Sigmoid colon (tissue), 6 donors: ENCODE measurements at regions not wholly inside any gene's neighbourhood (a gene's known extent, or its start where the extent isn't known, plus 50 kb on each side); places are given as distances from the start of the nearest gene placed in this dataset.

Experiments
- DNase-seq: peaks from one replicate; pipeline ENCODE4 v3.0.0-alpha.2; 2019
- H3K27ac ChIP-seq, 4 donors: fragments of 200-600 bp; sonication (generic); one replicate each; pipeline ENCODE4 v1.5.1; 2016 to 2019; ENCODE audit warnings: mild to moderate bottlenecking in 1 of 4
- H3K27me3 ChIP-seq, 3 donors: fragments of 200-600 bp; sonication (generic); one replicate each; pipeline ENCODE4 v1.5.1; 2019; ENCODE audit warnings: mild to moderate bottlenecking in 1 of 3
- H3K36me3 ChIP-seq, 4 donors: fragments of 200-600 bp; sonication (generic); one replicate each; pipeline ENCODE4 v1.5.1; 2016 to 2019
- H3K4me1 ChIP-seq, 4 donors: fragments of 200-600 bp; sonication (generic); one replicate each; pipeline ENCODE4 v1.5.1; 2017 to 2019
- H3K4me3 ChIP-seq, 4 donors: fragments of 200-600 bp; sonication (generic); one replicate each; pipeline ENCODE4 v1.5.1; 2017 to 2019; ENCODE audit warnings: mild to moderate bottlenecking in 2 of 4, moderate library complexity in 1 of 4
- H3K9me3 ChIP-seq, 4 donors: fragments of 200-600 bp in 3 of 4; sonication (generic) in 3 of 4; one replicate each; pipeline versions ENCODE4 v1.5.1 to v1.6.1; 2013 to 2019
- EP300 ChIP-seq, 4 donors: sonication (generic); formaldehyde crosslinking; IDR thresholded peaks; one replicate each; pipeline ENCODE4 v1.6.1; 2017; ENCODE audit warnings: antibody characterized with exemption in 4 of 4
- POLR2A ChIP-seq, 2 donors: fragments of 450-650 bp; IDR thresholded peaks; one replicate each; pipeline ENCODE4 v1.6.1; 2016; ENCODE audit warnings: antibody characterized with exemption in 2 of 2, mild to moderate bottlenecking in 2 of 2, moderate library complexity in 2 of 2
- POLR2AphosphoS5 ChIP-seq, 4 donors: sonication (generic); formaldehyde crosslinking; IDR thresholded peaks; one replicate each; pipeline ENCODE4 v1.6.1; 2017; ENCODE audit warnings: antibody characterized with exemption in 4 of 4
- WGBS, 2 donors: extraction: QIAGEN DNeasy Blood & Tissue Kit; methylation state at CpG; one replicate each; pipeline ENCODE4 v1.1.7; 2013; 5-methylcytosine and 5-hydroxymethylcytosine counted together
- intact Hi-C: fragments of 100-400 bp; cut with DNase I; formaldehyde crosslinking; loops from one replicate; pipeline ENCODE4 v1.15.1; 2023
- TF ChIP-seq, protein P1 (sequence below), 4 experiments: fragments of 450-650 bp in 3 of 4; fragments of 200-600 bp in 1 of 4; IDR thresholded peaks; one replicate each; pipeline ENCODE4 v1.5.1; 2016 to 2019; ENCODE audit warnings: antibody characterized with exemption in 4 of 4, mild to moderate bottlenecking in 3 of 4, moderate library complexity in 2 of 4
- donor health status: healthy with polysubstance abuse.
- donor health status: healthy.

DNA sequence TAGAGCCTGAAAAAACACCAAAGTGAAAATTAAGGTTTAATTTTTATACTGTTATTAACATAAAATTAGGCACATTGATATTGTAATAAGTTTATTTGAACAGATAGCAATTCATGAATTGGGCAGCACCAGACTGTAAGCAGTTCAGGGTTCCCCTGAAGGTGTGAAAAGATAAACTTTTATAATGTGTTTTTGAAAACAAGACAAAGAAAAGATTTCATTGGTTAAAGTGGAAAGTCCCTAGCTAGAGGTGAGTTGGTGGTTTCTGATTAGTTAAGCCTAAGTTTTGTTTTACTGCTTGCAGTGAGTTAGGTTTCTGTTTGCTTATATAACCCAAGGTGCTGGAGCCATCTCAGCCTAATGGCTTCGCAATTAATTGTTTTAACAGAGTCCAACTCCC, 96.5 kb upstream of the RPS23 start:
- intact Hi-C loops, result no loop called here
- H3K27ac ChIP-seq, result no peak overlapping the region
- DNase-seq, result no peak
- no peaks in the 10 kb centered on the region for H3K27me3 ChIP-seq
- TF ChIP-seq, protein P1, sequence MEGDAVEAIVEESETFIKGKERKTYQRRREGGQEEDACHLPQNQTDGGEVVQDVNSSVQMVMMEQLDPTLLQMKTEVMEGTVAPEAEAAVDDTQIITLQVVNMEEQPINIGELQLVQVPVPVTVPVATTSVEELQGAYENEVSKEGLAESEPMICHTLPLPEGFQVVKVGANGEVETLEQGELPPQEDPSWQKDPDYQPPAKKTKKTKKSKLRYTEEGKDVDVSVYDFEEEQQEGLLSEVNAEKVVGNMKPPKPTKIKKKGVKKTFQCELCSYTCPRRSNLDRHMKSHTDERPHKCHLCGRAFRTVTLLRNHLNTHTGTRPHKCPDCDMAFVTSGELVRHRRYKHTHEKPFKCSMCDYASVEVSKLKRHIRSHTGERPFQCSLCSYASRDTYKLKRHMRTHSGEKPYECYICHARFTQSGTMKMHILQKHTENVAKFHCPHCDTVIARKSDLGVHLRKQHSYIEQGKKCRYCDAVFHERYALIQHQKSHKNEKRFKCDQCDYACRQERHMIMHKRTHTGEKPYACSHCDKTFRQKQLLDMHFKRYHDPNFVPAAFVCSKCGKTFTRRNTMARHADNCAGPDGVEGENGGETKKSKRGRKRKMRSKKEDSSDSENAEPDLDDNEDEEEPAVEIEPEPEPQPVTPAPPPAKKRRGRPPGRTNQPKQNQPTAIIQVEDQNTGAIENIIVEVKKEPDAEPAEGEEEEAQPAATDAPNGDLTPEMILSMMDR (IDR thresholded peaks at IDR 0.05), result no peak
- TF ChIP-seq EP300 (IDR thresholded peaks at IDR 0.05), result no peak
- TF ChIP-seq POLR2AphosphoS5 (IDR thresholded peaks at IDR 0.05), result no peak
- no peak for TF ChIP-seq POLR2A (IDR thresholded peaks at IDR 0.05)
- no peaks in the 10 kb centered on the region for H3K4me1 ChIP-seq
- H3K36me3 ChIP-seq, result no peaks in the 10 kb centered on the region
- no peak overlapping the region for H3K4me3 ChIP-seq
- 97% methylated on average over 1 of the region's 1 CpG for WGBS, 2 donors
- H3K9me3 ChIP-seq, result no peaks in the 10 kb centered on the region

GRCh38 chr5:82367930-82368329, 89.8 kb upstream of the RPS23 start:
- intact Hi-C loops, result no loop called here
- Histone ChIP-seq H3K27me3 (no peaks in the 10 kb centered on the region), H3K36me3 (no peaks in the 10 kb centered on the region), H3K4me3 (no peak overlapping the region), H3K4me1 (no peaks in the 10 kb centered on the region), H3K27ac (no peak overlapping the region), H3K9me3 (no peaks in the 10 kb centered on the region)
- DNase-seq, result no peak
- TF ChIP-seq POLR2A (IDR thresholded peaks at IDR 0.05), result no peak
- TF ChIP-seq EP300 (IDR thresholded peaks at IDR 0.05), result no peak
- TF ChIP-seq, protein P1 (IDR thresholded peaks at IDR 0.05), result no peak
- TF ChIP-seq POLR2AphosphoS5 (IDR thresholded peaks at IDR 0.05), result no peak
- 93 to 97% methylated on average over 1 of the region's 1 CpG for WGBS, 2 donors

DNA sequence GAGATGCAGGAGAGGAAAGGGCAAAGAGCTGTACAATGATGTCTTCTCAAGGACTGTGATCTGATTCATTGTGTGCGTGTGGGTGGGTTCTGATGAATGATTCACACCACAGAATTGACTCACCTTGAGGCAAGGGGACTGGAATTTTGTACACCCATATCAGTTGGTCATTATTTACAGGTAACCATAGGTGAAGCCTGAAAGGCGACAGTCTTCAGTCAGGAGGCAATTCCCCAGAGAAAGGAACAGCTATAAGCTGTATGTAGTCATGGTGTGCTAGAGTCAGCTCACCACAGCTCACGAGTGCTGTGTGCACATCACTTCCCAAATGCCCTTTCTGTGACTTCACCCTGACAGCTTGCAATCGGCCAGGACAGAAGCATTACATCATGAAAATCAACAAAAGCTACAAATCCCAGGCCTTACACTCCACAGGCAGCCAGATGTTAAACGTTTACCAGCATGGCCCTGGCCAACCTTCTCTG, 87.6 kb upstream of the RPS23 start:
- intact Hi-C loops, result no loop called here
- no peak overlapping the region for H3K27ac ChIP-seq
- WGBS, 2 donors, result 66 to 68% methylated on average over 5 of the region's 5 CpGs
- no peak for DNase-seq
- no peaks in the 10 kb centered on the region for H3K36me3 ChIP-seq
- TF ChIP-seq POLR2AphosphoS5 (IDR thresholded peaks at IDR 0.05) (no peak), EP300 (IDR thresholded peaks at IDR 0.05) (no peak), POLR2A (IDR thresholded peaks at IDR 0.05) (no peak)
- TF ChIP-seq, protein P1 (IDR thresholded peaks at IDR 0.05), result no peak
- no peak overlapping the region for H3K4me3 ChIP-seq
- H3K27me3 ChIP-seq, result no peaks in the 10 kb centered on the region
- no peaks in the 10 kb centered on the region for H3K9me3 ChIP-seq
- H3K4me1 ChIP-seq, result no peaks in the 10 kb centered on the region

DNA sequence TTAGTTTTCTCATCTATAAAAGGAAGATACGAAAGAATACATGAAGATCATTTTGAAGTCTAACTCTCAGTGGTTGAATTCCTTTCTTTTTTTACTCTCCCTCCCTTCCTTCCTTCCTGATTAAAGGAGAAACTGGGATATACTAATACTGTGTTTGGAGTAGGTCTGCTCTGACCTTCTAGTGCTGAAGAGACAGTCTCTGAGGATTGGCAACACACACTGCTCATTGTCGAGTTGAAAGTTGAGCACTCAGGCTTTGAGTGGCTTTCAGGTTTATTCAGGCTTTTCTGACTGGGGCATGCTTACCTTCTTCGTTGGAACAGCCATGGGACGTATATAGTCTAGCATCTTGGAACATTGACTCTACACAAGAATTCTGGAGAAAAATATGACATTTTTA, 86.9 kb upstream of the RPS23 start:
- TF ChIP-seq EP300 (IDR thresholded peaks at IDR 0.05), result no peak
- TF ChIP-seq, protein P1 (IDR thresholded peaks at IDR 0.05), result no peak
- Histone ChIP-seq H3K27ac (no peak overlapping the region), H3K36me3 (no peaks in the 10 kb centered on the region), H3K4me1 (no peaks in the 10 kb centered on the region), H3K4me3 (no peak overlapping the region), H3K9me3 (no peaks in the 10 kb centered on the region), H3K27me3 (no peaks in the 10 kb centered on the region)
- WGBS, 2 donors, result 88 to 90% methylated on average over 4 of the region's 4 CpGs
- DNase-seq, result no peak
- intact Hi-C loops, result no loop called here

- WGBS, 2 donors, result 59 to 71% methylated on average over 5 of the region's 5 CpGs
- Histone ChIP-seq H3K36me3 (no peaks in the 10 kb centered on the region), H3K27me3 (no peaks in the 10 kb centered on the region), H3K4me1 (no peaks in the 10 kb centered on the region), H3K9me3 (no peaks in the 10 kb centered on the region), H3K27ac (no peak overlapping the region), H3K4me3 (no peak overlapping the region)
- intact Hi-C loops, result no loop called here
- DNase-seq, result no peak
- no peak for TF ChIP-seq POLR2A (IDR thresholded peaks at IDR 0.05)
- TF ChIP-seq, protein P1 (IDR thresholded peaks at IDR 0.05), result no peak
- no peak for TF ChIP-seq EP300 (IDR thresholded peaks at IDR 0.05)
- no peak for TF ChIP-seq POLR2AphosphoS5 (IDR thresholded peaks at IDR 0.05)
Observed at GRCh38 chr5:82364497-82364896, 86.3 kb upstream of the RPS23 start.
